B cell (primary cell): ENCODE measurements at regions not wholly inside any gene's neighbourhood (a gene's known extent, or its start where the extent isn't known, plus 50 kb on each side); places are given as distances from the start of the nearest gene placed in this dataset.

ENCODE experiments used
- ATAC-seq: fragments of 200-7000 bp; cut with Tn5 transposase; one replicate; pipeline ENCODE4 v1.10.0; 2021; ENCODE audit warnings: low read depth, mild to moderate bottlenecking, moderate number of reproducible peaks, moderate library complexity
- CTCF ChIA-PET: fragments of 350-600 bp; sonication (Branson Sonifier 250); formaldehyde crosslinking; loops from one replicate; lab custom pipeline; 2021; ENCODE audit warnings: antibody characterized with exemption, inconsistent platforms; lab: Charles Lee
- POLR2A ChIA-PET: fragments of 350-600 bp; sonication (Branson Sonifier 250); formaldehyde crosslinking; loops from one replicate; lab custom pipeline; 2021; ENCODE audit warnings: antibody characterized with exemption; lab: Charles Lee
- DNase-seq: peaks from one replicate; pipeline ENCODE4 v3.0.0; 2013
- H2AFZ ChIP-seq: 2 replicates; pipeline ENCODE4 v1.6.1; 2012; ENCODE audit warnings: mild to moderate bottlenecking, low read depth, low read length; ENCODE audit not compliant: insufficient read depth, poor library complexity, severe bottlenecking
- H3K27ac ChIP-seq, 2 donors: 1 replicate in 1 of 2; 2 replicates in 1 of 2; pipeline ENCODE4 v1.5.1; 2012 to 2013; ENCODE audit warnings: low read length in 2 of 2, mild to moderate bottlenecking in 2 of 2, moderate library complexity in 1 of 2
- H3K27me3 ChIP-seq, 4 experiments: fragments of 200-600 bp in 1 of 4; sonication (generic) in 1 of 4; replicated peaks in 1 of 4; 1 replicate in 2 of 4; 2 replicates in 2 of 4; pipeline versions ENCODE4 v1.6.1 to v1.7.0; 2013 to 2016; ENCODE audit warnings: low read length in 3 of 4, mild to moderate bottlenecking in 2 of 4, mixed read lengths in 1 of 4, moderate library complexity in 1 of 4; ENCODE audit not compliant: insufficient read depth in 4 of 4, control insufficient read depth in 3 of 4; ENCODE audit errors: control extremely low read depth in 1 of 4
- H3K36me3 ChIP-seq, 2 experiments: replicated peaks in 1 of 2; 1 replicate in 1 of 2; 2 replicates in 1 of 2; pipeline versions ENCODE4 v1.6.1 to v1.7.1; 2013; ENCODE audit warnings: low read length in 1 of 2; ENCODE audit not compliant: insufficient read depth in 2 of 2, control insufficient read depth in 1 of 2; ENCODE audit errors: control extremely low read depth in 1 of 2, extremely low read depth in 1 of 2
- H3K4me1 ChIP-seq, 2 donors: fragments of 200-600 bp in 1 of 2; sonication (generic) in 1 of 2; 1 replicate in 1 of 2; 2 replicates in 1 of 2; pipeline versions ENCODE4 v1.5.1 to v1.6.1; 2013 to 2017; ENCODE audit warnings: low read length in 2 of 2; ENCODE audit not compliant: control insufficient read depth in 2 of 2, insufficient read depth in 2 of 2
- H3K4me2 ChIP-seq: replicated peaks from 2 replicates; pipeline ENCODE3; 2012; ENCODE audit warnings: mild to moderate bottlenecking, low read depth, low read length; ENCODE audit not compliant: poor library complexity, severe bottlenecking
- H3K4me3 ChIP-seq, 5 experiments: fragments of 200-600 bp in 1 of 5; sonication (generic) in 1 of 5; 1 replicate in 3 of 5; 2 replicates in 2 of 5; pipeline versions ENCODE4 v1.5.1 to v1.7.0; 2011 to 2016; ENCODE audit warnings: low read length in 4 of 5, mild to moderate bottlenecking in 4 of 5, low read depth in 2 of 5, control low read depth in 1 of 5, moderate library complexity in 1 of 5; ENCODE audit not compliant: insufficient read depth in 1 of 5; ENCODE audit errors: control extremely low read depth in 1 of 5, extremely low read depth in 1 of 5
- H3K79me2 ChIP-seq: fragments of 200-600 bp; sonication (generic); one replicate; pipeline ENCODE4 v1.6.0; 2016; ENCODE audit warnings: low read length; ENCODE audit not compliant: control insufficient read depth, insufficient read depth
- H3K9ac ChIP-seq: fragments of 200-600 bp; sonication (generic); 2 replicates; pipeline ENCODE4 v1.6.1; 2017; ENCODE audit warnings: mild to moderate bottlenecking, low read length, moderate library complexity
- H3K9me3 ChIP-seq, 3 donors: one replicate each; pipeline versions ENCODE4 v1.6.1 to v1.7.1; 2013; ENCODE audit warnings: low read length in 2 of 3; ENCODE audit not compliant: control insufficient read depth in 2 of 3, insufficient read depth in 1 of 3; ENCODE audit errors: control extremely low read depth in 1 of 3
- H4K20me1 ChIP-seq: 2 replicates; pipeline ENCODE4 v1.6.0; 2012; ENCODE audit warnings: mild to moderate bottlenecking, low read length; ENCODE audit not compliant: insufficient read depth, control insufficient read depth, poor library complexity, severe bottlenecking
- H3K27ac Mint-ChIP-seq: one replicate; pipeline ENCODE4 v1.8.0; 2021; ENCODE audit warnings: mixed read lengths
- H3K27me3 Mint-ChIP-seq: one replicate; pipeline ENCODE4 v1.8.0; 2021; ENCODE audit warnings: mixed read lengths
- H3K4me1 Mint-ChIP-seq: one replicate; pipeline ENCODE4 v1.8.0; 2021; ENCODE audit warnings: mixed read lengths
- H3K4me3 Mint-ChIP-seq: one replicate; pipeline ENCODE4 v1.8.0; 2021; ENCODE audit warnings: mixed read lengths
- H3K9me3 Mint-ChIP-seq: one replicate; pipeline ENCODE4 v1.8.0; 2022; ENCODE audit warnings: mixed read lengths; ENCODE audit not compliant: insufficient read depth
- EZH2 ChIP-seq: IDR thresholded peaks from 2 replicates; pipeline ENCODE4 v1.6.1; 2012; ENCODE audit warnings: borderline replicate concordance, low read depth, mild to moderate bottlenecking, moderate library complexity, low read length; ENCODE audit not compliant: insufficient read depth, poor library complexity, severe bottlenecking
- WGBS: methylation state at CpG from one replicate; pipeline ENCODE4 v1.1.5; 2013; ENCODE audit warnings: missing lambda C conversion rate; ENCODE audit not compliant: insufficient coverage; 5-methylcytosine and 5-hydroxymethylcytosine counted together
- intact Hi-C: fragments of 100-400 bp; cut with micrococcal nuclease; formaldehyde crosslinking; loops from one replicate; pipeline ENCODE4 v1.10.0; 2022
- TF ChIP-seq, protein P1 (sequence below): fragments of 200-600 bp; IDR thresholded peaks from one replicate; pipeline ENCODE4 v1.8.0; 2022; ENCODE audit warnings: antibody characterized with exemption, mild to moderate bottlenecking

DNA sequence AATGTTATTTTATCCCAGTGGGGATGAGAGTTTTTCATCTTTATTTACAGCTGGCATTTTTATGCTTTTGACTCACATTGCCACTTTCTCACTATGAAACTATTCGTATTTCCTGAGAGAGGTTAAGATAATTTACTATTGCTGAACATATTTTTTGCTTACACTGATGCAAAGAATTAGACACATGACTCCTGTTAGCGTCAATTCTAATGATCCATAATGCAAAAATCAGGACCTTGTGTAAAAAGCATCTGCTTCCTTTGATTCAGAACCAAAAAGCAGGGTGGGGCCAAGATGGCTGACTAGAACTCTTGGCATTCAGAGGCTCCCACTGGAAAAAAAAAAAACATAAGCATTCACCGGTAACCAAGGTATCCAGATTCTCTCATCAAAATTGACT is 464.8 kb downstream of the SEMA3D start:
- H3K27ac Mint-ChIP-seq = no peak overlapping the region
- H3K4me1 Mint-ChIP-seq = no peaks in the 10 kb centered on the region
- peaks cover 5% of the 10 kb centered on the region for H3K9me3 Mint-ChIP-seq
- no peaks in the 10 kb centered on the region for H3K27me3 Mint-ChIP-seq
- intact Hi-C loops = no loop called here
- Histone ChIP-seq H3K36me3 (no peaks in the 10 kb centered on the region), H3K27me3 (no peaks in the 10 kb centered on the region), H3K9me3 (peaks cover 0 to 9% (median 0%) of the 10 kb centered on the region in 3 donors), H3K79me2 (no peaks in the 10 kb centered on the region), H3K4me3 (no peak overlapping the region), H3K4me1 (no peaks in the 10 kb centered on the region), H4K20me1 (no peaks in the 10 kb centered on the region), H3K4me2 (no peak overlapping the region), H3K27ac (no peak overlapping the region), H3K9ac (no peak overlapping the region), H2AFZ (no peak overlapping the region)
- TF ChIP-seq EZH2 = no peak
- TF ChIP-seq, protein P1, sequence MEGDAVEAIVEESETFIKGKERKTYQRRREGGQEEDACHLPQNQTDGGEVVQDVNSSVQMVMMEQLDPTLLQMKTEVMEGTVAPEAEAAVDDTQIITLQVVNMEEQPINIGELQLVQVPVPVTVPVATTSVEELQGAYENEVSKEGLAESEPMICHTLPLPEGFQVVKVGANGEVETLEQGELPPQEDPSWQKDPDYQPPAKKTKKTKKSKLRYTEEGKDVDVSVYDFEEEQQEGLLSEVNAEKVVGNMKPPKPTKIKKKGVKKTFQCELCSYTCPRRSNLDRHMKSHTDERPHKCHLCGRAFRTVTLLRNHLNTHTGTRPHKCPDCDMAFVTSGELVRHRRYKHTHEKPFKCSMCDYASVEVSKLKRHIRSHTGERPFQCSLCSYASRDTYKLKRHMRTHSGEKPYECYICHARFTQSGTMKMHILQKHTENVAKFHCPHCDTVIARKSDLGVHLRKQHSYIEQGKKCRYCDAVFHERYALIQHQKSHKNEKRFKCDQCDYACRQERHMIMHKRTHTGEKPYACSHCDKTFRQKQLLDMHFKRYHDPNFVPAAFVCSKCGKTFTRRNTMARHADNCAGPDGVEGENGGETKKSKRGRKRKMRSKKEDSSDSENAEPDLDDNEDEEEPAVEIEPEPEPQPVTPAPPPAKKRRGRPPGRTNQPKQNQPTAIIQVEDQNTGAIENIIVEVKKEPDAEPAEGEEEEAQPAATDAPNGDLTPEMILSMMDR = no peak
- H3K4me3 Mint-ChIP-seq = no peak overlapping the region
- ChIA-PET CTCF (no interaction called here), POLR2A (no interaction called here)
- WGBS = 73% methylated on average over 1 of the region's 3 CpGs
- ATAC-seq (no peak), DNase-seq (no peak)

DNA sequence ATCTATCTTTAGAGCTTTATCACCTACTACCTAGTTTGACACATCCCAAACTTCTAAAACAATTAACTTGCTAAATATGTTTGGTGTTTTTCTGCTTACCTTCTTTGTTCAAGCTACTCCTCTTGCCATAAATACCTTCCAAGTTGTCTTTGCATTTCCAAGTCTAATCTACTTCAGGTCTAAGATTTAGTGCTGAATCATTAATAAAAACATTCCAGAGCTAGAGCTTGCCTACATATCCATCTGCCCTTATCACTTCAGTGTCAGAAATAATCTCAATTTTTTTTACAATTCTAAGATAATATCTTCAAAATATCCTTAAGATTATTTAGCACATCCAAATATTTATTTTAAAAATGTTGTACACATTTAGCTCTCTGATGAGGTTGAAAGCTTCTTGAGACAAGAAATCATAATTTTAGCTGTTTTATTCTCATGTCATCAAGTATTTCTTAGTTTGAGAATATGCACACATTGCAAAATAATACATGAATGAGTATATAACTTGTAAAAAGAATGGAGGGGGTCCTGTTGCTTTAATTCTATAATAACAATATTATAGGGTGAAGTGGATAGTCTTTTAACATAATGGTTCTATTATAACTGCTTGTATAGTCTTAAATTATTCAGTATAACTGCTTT is 466.3 kb downstream of the SEMA3D start:
- Histone ChIP-seq H3K27me3 (no peaks in the 10 kb centered on the region), H3K4me3 (no peak overlapping the region), H3K27ac (no peak overlapping the region), H3K4me2 (no peak overlapping the region), H3K4me1 (no peaks in the 10 kb centered on the region), H3K79me2 (no peaks in the 10 kb centered on the region), H3K9ac (no peak overlapping the region), H3K36me3 (no peaks in the 10 kb centered on the region), H2AFZ (no peak overlapping the region), H3K9me3 (peaks cover 0 to 7% (median 0%) of the 10 kb centered on the region in 3 donors), H4K20me1 (no peaks in the 10 kb centered on the region)
- ATAC-seq = no peak
- DNase-seq = no peak
- Mint-ChIP-seq H3K4me1 (no peaks in the 10 kb centered on the region), H3K4me3 (no peak overlapping the region), H3K27me3 (no peaks in the 10 kb centered on the region), H3K9me3 (peaks cover 3% of the 10 kb centered on the region), H3K27ac (no peak overlapping the region)
- ChIA-PET CTCF (no interaction called here), POLR2A (no interaction called here)
- intact Hi-C loops = no loop called here
- TF ChIP-seq, protein P1 = no peak
- TF ChIP-seq EZH2 = no peak
